Smooth muscle cell (in vitro differentiated cells): ENCODE measurements at regions not wholly inside any gene's neighbourhood (a gene's known extent, or its start where the extent isn't known, plus 50 kb on each side); places are given as distances from the start of the nearest gene placed in this dataset.

Experiments
- DNase-seq: peaks from one replicate; lab custom pipeline; 2025; ENCODE audit not compliant: unreplicated experiment; lab: John Stamatoyannopoulos, UW
- H2AFZ ChIP-seq: fragments of 200-600 bp; sonication (generic); 2 replicates; pipeline ENCODE4 v1.6.0; 2016; ENCODE audit warnings: antibody characterized with exemption, low read depth, mild to moderate bottlenecking
- H3F3A ChIP-seq: fragments of 200-600 bp; sonication (generic); 2 replicates; pipeline ENCODE4 v1.6.0; 2017; ENCODE audit warnings: antibody characterized with exemption, low read depth
- H3K27ac ChIP-seq: fragments of 200-600 bp; sonication (generic); 2 replicates; pipeline ENCODE4 v1.5.1; 2016; ENCODE audit warnings: low read depth, mild to moderate bottlenecking
- H3K27me3 ChIP-seq: fragments of 200-600 bp; sonication (generic); 2 replicates; pipeline ENCODE4 v1.6.1; 2016; ENCODE audit warnings: low read depth, mild to moderate bottlenecking
- H3K36me3 ChIP-seq: fragments of 200-600 bp; sonication (generic); 2 replicates; pipeline ENCODE4 v1.5.1; 2016; ENCODE audit warnings: low read depth
- H3K4me1 ChIP-seq: fragments of 200-600 bp; sonication (generic); 2 replicates; pipeline ENCODE4 v1.5.1; 2016; ENCODE audit warnings: low read depth
- H3K4me2 ChIP-seq: fragments of 200-600 bp; sonication (generic); 2 replicates; pipeline ENCODE4 v1.6.0; 2016; ENCODE audit warnings: mild to moderate bottlenecking
- H3K4me3 ChIP-seq: fragments of 200-600 bp; sonication (generic); 2 replicates; pipeline ENCODE4 v1.5.1; 2016; ENCODE audit warnings: mild to moderate bottlenecking
- H3K79me2 ChIP-seq: fragments of 200-600 bp; sonication (generic); 2 replicates; pipeline ENCODE4 v1.6.0; 2016; ENCODE audit warnings: low read depth, mild to moderate bottlenecking
- H3K9ac ChIP-seq: fragments of 200-600 bp; sonication (generic); 2 replicates; pipeline ENCODE4 v1.6.0; 2016; ENCODE audit warnings: low read depth
- H3K9me3 ChIP-seq: fragments of 200-600 bp; sonication (generic); replicated peaks from 2 replicates; pipeline ENCODE4 v1.5.1; 2016; ENCODE audit warnings: low read depth
- H4K20me1 ChIP-seq: fragments of 200-600 bp; sonication (generic); 2 replicates; pipeline ENCODE4 v1.6.0; 2016; ENCODE audit warnings: low read depth
- CTCF ChIP-seq: fragments of 200-600 bp; sonication (generic); IDR thresholded peaks from 2 replicates; pipeline ENCODE4 v1.5.1; 2017; ENCODE audit warnings: borderline replicate concordance, mild to moderate bottlenecking, antibody characterized with exemption; ENCODE audit not compliant: insufficient read depth, poor library complexity, severe bottlenecking
- whole genome bisulfite sequencing: methylation state at CpG from one replicate; pipeline ENCODE4 v1.1.7; 2016; ENCODE audit warnings: low lambda C conversion rate; 5-methylcytosine and 5-hydroxymethylcytosine counted together

DNA sequence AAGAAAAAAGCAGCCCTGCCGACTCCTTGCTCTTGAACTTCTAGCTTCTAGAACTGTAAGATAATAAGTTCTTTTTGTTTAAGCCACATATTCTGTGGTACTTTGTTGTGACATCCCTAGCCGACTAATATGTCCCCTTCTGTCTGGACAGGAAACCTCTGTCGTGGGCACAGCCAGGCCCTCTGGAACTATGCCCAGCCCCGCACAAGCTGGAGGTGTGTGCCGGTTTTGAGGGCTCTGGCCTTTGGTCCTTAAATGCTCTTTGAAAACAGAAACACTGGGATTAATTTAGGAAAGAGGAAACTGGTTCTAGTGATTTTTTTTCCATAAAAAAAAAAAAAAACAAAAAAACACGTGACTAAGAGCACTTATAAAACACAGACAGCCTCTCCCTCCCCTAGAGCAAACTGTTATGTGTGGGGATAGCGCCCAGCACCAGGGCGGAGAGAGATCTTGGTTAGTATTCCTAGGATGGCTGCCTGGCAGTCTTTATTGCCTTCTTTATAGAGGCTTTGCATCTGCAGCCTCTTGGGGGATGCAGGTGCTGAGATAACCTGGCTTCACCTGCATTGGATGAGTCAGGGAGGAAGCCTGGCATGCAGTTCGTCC is 244.3 kb downstream of the NFATC2 start:
- Histone ChIP-seq H3K79me2 (no peaks in the 10 kb centered on the region), H3K4me1 (no peaks in the 10 kb centered on the region), H3K4me3 (no peak overlapping the region), H3K9ac (no peak overlapping the region), H2AFZ (no peak overlapping the region), H3K27ac (no peak overlapping the region), H3K9me3 (no peaks in the 10 kb centered on the region), H3K36me3 (no peaks in the 10 kb centered on the region), H4K20me1 (no peaks in the 10 kb centered on the region), H3K4me2 (no peak overlapping the region), H3F3A (no peaks in the 10 kb centered on the region), H3K27me3 (no peaks in the 10 kb centered on the region)
- DNase-seq, result no peak
- WGBS, result 89% methylated on average over 9 of the region's 9 CpGs
- TF ChIP-seq CTCF, result no peak

GRCh38 chr20:51287628-51288413 is 254.7 kb downstream of the NFATC2 start:
- Histone ChIP-seq H3K9me3 (no peaks in the 10 kb centered on the region), H3K79me2 (no peaks in the 10 kb centered on the region), H3K4me2 (no peak overlapping the region), H3K36me3 (no peaks in the 10 kb centered on the region), H3K4me3 (no peak overlapping the region), H4K20me1 (no peaks in the 10 kb centered on the region), H3F3A (no peaks in the 10 kb centered on the region), H3K4me1 (no peaks in the 10 kb centered on the region), H3K9ac (no peak overlapping the region), H3K27ac (no peak overlapping the region), H2AFZ (no peak overlapping the region), H3K27me3 (no peaks in the 10 kb centered on the region)
- no peak for TF ChIP-seq CTCF
- 55% methylated on average over 5 of the region's 5 CpGs for whole genome bisulfite sequencing
- DNase-seq, result no peak

GRCh38 chr20:51286758-51287157 is 255.8 kb downstream of the NFATC2 start:
- DNase-seq, result no peak
- TF ChIP-seq CTCF, result no peak

More at GRCh38 chr20:51286758-51287157, 255.8 kb downstream of the NFATC2 start:
- Histone ChIP-seq H2AFZ (no peak overlapping the region), H3K27ac (no peak overlapping the region), H3K9ac (no peak overlapping the region), H3K9me3 (no peaks in the 10 kb centered on the region), H3K27me3 (no peaks in the 10 kb centered on the region), H3K4me3 (no peak overlapping the region), H3K4me1 (no peaks in the 10 kb centered on the region), H3F3A (no peaks in the 10 kb centered on the region), H4K20me1 (no peaks in the 10 kb centered on the region), H3K79me2 (no peaks in the 10 kb centered on the region), H3K4me2 (no peak overlapping the region), H3K36me3 (no peaks in the 10 kb centered on the region)
- WGBS, result 60% methylated on average over 1 of the region's 1 CpG
